ENCODE measurements at regions not wholly inside any gene's neighbourhood (a gene's known extent, or its start where the extent isn't known, plus 50 kb on each side); places are given as distances from the start of the nearest gene placed in this dataset.
"Not testable (repeated sequence)": the region's sequence is repeated elsewhere in the genome, so short reads cannot be mapped to it uniquely, and the experiment has no call there.

GRCh38 chr5:136560126-136560525 lies 194.8 kb upstream of the TRPC7 start:
- Mint-ChIP-seq H3K4me1 (no peaks in the 10 kb centered on the region), H3K27ac (no peak overlapping the region), H3K27me3 (no peaks in the 10 kb centered on the region), H3K4me3 (no peak overlapping the region), H3K36me3 (no peaks in the 10 kb centered on the region), H3K9me3 (peaks cover 6% of the 10 kb centered on the region)
- DNase-seq: no peak

GRCh38 chr5:136559651-136560050 lies 194.3 kb upstream of the TRPC7 start:
- Mint-ChIP-seq H3K27ac (no peak overlapping the region), H3K4me1 (no peaks in the 10 kb centered on the region), H3K9me3 (peaks cover 10% of the 10 kb centered on the region), H3K27me3 (no peaks in the 10 kb centered on the region), H3K36me3 (no peaks in the 10 kb centered on the region), H3K4me3 (no peak overlapping the region)
- no peak for DNase-seq

- H3K4me3 Mint-ChIP-seq, H3K27ac Mint-ChIP-seq: not testable (repeated sequence)
Measured at GRCh38 chr5:136547096-136547495, 181.8 kb upstream of the TRPC7 start.

GRCh38 chr5:136546441-136546840 lies 181.1 kb upstream of the TRPC7 start:
- not testable (repeated sequence) for H3K4me3 Mint-ChIP-seq, H3K36me3 Mint-ChIP-seq, H3K9me3 Mint-ChIP-seq, H3K27ac Mint-ChIP-seq, H3K27me3 Mint-ChIP-seq, H3K4me1 Mint-ChIP-seq, DNase-seq

More at GRCh38 chr5:136547096-136547495, 181.8 kb upstream of the TRPC7 start:
- H3K27me3 Mint-ChIP-seq, H3K36me3 Mint-ChIP-seq, DNase-seq, H3K9me3 Mint-ChIP-seq, H3K4me1 Mint-ChIP-seq: not testable (repeated sequence)

GRCh38 chr5:136545031-136545430 lies 179.7 kb upstream of the TRPC7 start:
- not testable (repeated sequence) for H3K36me3 Mint-ChIP-seq, H3K9me3 Mint-ChIP-seq, DNase-seq, H3K4me3 Mint-ChIP-seq, H3K4me1 Mint-ChIP-seq, H3K27me3 Mint-ChIP-seq, H3K27ac Mint-ChIP-seq

GRCh38 chr5:136538534-136538933 lies 173.2 kb upstream of the TRPC7 start:
- Mint-ChIP-seq H3K36me3 (no peaks in the 10 kb centered on the region), H3K27ac (no peak overlapping the region), H3K4me3 (no peak overlapping the region), H3K27me3 (no peaks in the 10 kb centered on the region), H3K4me1 (no peaks in the 10 kb centered on the region), H3K9me3 (no peaks in the 10 kb centered on the region)
- DNase-seq: no peak

- no peaks in the 10 kb centered on the region for H3K9me3 Mint-ChIP-seq
- no peaks in the 10 kb centered on the region for H3K36me3 Mint-ChIP-seq
- no peak overlapping the region for H3K4me3 Mint-ChIP-seq
- H3K27me3 Mint-ChIP-seq: no peaks in the 10 kb centered on the region
- H3K27ac Mint-ChIP-seq: no peak overlapping the region
- H3K4me1 Mint-ChIP-seq: no peaks in the 10 kb centered on the region
- DNase-seq: no peak
Measured at GRCh38 chr5:136529081-136529480, 163.7 kb upstream of the TRPC7 start.

GRCh38 chr5:136528481-136529030 lies 163.2 kb upstream of the TRPC7 start:
- Mint-ChIP-seq H3K4me1 (no peaks in the 10 kb centered on the region), H3K27ac (no peak overlapping the region), H3K36me3 (no peaks in the 10 kb centered on the region), H3K9me3 (no peaks in the 10 kb centered on the region), H3K4me3 (no peak overlapping the region), H3K27me3 (no peaks in the 10 kb centered on the region)
- DNase-seq: no peak

- H3K36me3 Mint-ChIP-seq: no peaks in the 10 kb centered on the region
- DNase-seq: no peak
- H3K9me3 Mint-ChIP-seq: no peaks in the 10 kb centered on the region
- no peak overlapping the region for H3K27ac Mint-ChIP-seq
- no peaks in the 10 kb centered on the region for H3K27me3 Mint-ChIP-seq
- no peaks in the 10 kb centered on the region for H3K4me1 Mint-ChIP-seq
- no peak overlapping the region for H3K4me3 Mint-ChIP-seq
Measured at GRCh38 chr5:136527311-136527710, 162.0 kb upstream of the TRPC7 start.

GRCh38 chr5:136526791-136527190 lies 161.4 kb upstream of the TRPC7 start:
- Mint-ChIP-seq H3K27me3 (no peaks in the 10 kb centered on the region), H3K36me3 (no peaks in the 10 kb centered on the region), H3K4me1 (no peaks in the 10 kb centered on the region), H3K27ac (no peak overlapping the region), H3K4me3 (no peak overlapping the region), H3K9me3 (no peaks in the 10 kb centered on the region)
- no peak for DNase-seq

GRCh38 chr5:136526021-136526420 lies 160.7 kb upstream of the TRPC7 start:
- DNase-seq: no peak
- Mint-ChIP-seq H3K27ac (no peak overlapping the region), H3K9me3 (no peaks in the 10 kb centered on the region), H3K27me3 (no peaks in the 10 kb centered on the region), H3K4me3 (no peak overlapping the region), H3K4me1 (no peaks in the 10 kb centered on the region), H3K36me3 (no peaks in the 10 kb centered on the region)

- DNase-seq: no peak
- Mint-ChIP-seq H3K4me1 (no peaks in the 10 kb centered on the region), H3K9me3 (no peaks in the 10 kb centered on the region), H3K27me3 (no peaks in the 10 kb centered on the region), H3K27ac (no peak overlapping the region), H3K4me3 (no peak overlapping the region), H3K36me3 (no peaks in the 10 kb centered on the region)
Measured at GRCh38 chr5:136525597-136525996, 160.3 kb upstream of the TRPC7 start.

- Mint-ChIP-seq H3K27me3 (no peaks in the 10 kb centered on the region), H3K27ac (no peak overlapping the region), H3K4me3 (no peak overlapping the region), H3K36me3 (no peaks in the 10 kb centered on the region), H3K9me3 (no peaks in the 10 kb centered on the region), H3K4me1 (no peaks in the 10 kb centered on the region)
- no peak for DNase-seq
Measured at GRCh38 chr5:136522217-136522956, 157.0 kb upstream of the TRPC7 start.

GRCh38 chr5:136521696-136522095 lies 156.4 kb upstream of the TRPC7 start:
- H3K9me3 Mint-ChIP-seq: no peaks in the 10 kb centered on the region
- H3K4me3 Mint-ChIP-seq: no peak overlapping the region
- no peak for DNase-seq
- no peaks in the 10 kb centered on the region for H3K36me3 Mint-ChIP-seq
- H3K27me3 Mint-ChIP-seq: no peaks in the 10 kb centered on the region
- no peak overlapping the region for H3K27ac Mint-ChIP-seq
- no peaks in the 10 kb centered on the region for H3K4me1 Mint-ChIP-seq

GRCh38 chr5:136518814-136519213 lies 153.5 kb upstream of the TRPC7 start:
- no peak overlapping the region for H3K27ac Mint-ChIP-seq
- no peak overlapping the region for H3K4me3 Mint-ChIP-seq
- H3K9me3 Mint-ChIP-seq: no peaks in the 10 kb centered on the region
- no peaks in the 10 kb centered on the region for H3K36me3 Mint-ChIP-seq
- DNase-seq: no peak
- no peaks in the 10 kb centered on the region for H3K4me1 Mint-ChIP-seq
- no peaks in the 10 kb centered on the region for H3K27me3 Mint-ChIP-seq

GRCh38 chr5:136518174-136518573 lies 152.8 kb upstream of the TRPC7 start:
- no peak for DNase-seq
- Mint-ChIP-seq H3K4me3 (no peak overlapping the region), H3K27me3 (no peaks in the 10 kb centered on the region), H3K9me3 (no peaks in the 10 kb centered on the region), H3K36me3 (no peaks in the 10 kb centered on the region), H3K4me1 (no peaks in the 10 kb centered on the region), H3K27ac (no peak overlapping the region)

Measured in activated naive CD8-positive, alpha-beta T cell treated with anti-CD3 and anti-CD28 coated beads for 36 hours (primary cell).